ENCODE measurements at regions not wholly inside any gene's neighbourhood (a gene's known extent, or its start where the extent isn't known, plus 50 kb on each side); places are given as distances from the start of the nearest gene placed in this dataset.

DNA sequence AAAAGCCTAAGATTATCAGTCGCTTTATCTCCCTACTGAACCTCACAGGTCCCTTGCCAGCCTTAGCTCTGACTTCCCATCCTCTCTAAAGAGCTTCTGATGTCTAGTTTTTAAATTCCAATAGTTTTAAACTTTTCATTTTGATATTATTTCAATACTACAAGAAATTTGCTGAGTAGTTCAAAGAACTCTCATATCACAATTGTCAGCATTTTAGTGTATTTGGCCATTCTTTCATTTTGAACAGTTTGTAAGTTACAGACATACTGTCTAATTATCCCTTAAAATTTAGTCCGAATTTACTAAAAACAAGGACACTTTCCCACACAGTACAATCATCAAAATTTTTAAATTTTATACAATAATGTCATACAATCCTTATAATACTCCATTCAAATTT is 666.8 kb upstream of the SETBP1 start:
- Mint-ChIP-seq H3K36me3 (ENCODE audit: unreplicated experiment) (no peaks in the 10 kb centered on the region), H3K9me3 (ENCODE audit: unreplicated experiment) (no peaks in the 10 kb centered on the region), H3K4me1 (ENCODE audit: low read depth, unreplicated experiment) (no peaks in the 10 kb centered on the region), H3K4me3 (ENCODE audit: unreplicated experiment) (no peak overlapping the region), H3K27me3 (ENCODE audit: unreplicated experiment) (no peaks in the 10 kb centered on the region), H3K27ac (ENCODE audit: unreplicated experiment) (no peak overlapping the region)
- TF ChIP-seq, protein P1, sequence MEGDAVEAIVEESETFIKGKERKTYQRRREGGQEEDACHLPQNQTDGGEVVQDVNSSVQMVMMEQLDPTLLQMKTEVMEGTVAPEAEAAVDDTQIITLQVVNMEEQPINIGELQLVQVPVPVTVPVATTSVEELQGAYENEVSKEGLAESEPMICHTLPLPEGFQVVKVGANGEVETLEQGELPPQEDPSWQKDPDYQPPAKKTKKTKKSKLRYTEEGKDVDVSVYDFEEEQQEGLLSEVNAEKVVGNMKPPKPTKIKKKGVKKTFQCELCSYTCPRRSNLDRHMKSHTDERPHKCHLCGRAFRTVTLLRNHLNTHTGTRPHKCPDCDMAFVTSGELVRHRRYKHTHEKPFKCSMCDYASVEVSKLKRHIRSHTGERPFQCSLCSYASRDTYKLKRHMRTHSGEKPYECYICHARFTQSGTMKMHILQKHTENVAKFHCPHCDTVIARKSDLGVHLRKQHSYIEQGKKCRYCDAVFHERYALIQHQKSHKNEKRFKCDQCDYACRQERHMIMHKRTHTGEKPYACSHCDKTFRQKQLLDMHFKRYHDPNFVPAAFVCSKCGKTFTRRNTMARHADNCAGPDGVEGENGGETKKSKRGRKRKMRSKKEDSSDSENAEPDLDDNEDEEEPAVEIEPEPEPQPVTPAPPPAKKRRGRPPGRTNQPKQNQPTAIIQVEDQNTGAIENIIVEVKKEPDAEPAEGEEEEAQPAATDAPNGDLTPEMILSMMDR (IDR thresholded peaks at IDR 0.05; ENCODE audit: partially characterized antibody, unreplicated experiment), result no peak
- no peak for DNase-seq

DNA sequence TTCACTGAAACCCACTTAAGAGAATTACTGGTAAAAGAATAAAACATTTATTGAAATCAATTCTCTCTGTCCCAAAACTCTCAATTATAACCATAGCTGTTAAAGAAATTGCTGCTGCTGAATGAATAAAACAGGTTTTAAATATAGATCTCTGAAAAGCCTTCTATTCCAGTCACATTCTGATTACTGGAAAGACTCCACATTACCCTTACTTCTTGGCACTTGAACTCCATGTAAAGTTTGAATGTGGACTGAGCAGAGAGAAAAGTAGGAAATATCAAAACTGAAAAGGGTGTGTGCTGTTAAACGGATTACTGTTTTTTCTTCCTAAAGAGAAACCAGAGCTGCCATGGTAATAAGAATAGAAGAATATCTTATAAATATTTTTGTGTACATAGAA is 655.3 kb upstream of the SETBP1 start:
- no peak for DNase-seq
- Mint-ChIP-seq H3K4me3 (ENCODE audit: unreplicated experiment) (no peak overlapping the region), H3K27me3 (ENCODE audit: unreplicated experiment) (no peaks in the 10 kb centered on the region), H3K27ac (ENCODE audit: unreplicated experiment) (no peak overlapping the region), H3K36me3 (ENCODE audit: unreplicated experiment) (peaks cover 5% of the 10 kb centered on the region), H3K4me1 (ENCODE audit: low read depth, unreplicated experiment) (no peaks in the 10 kb centered on the region), H3K9me3 (ENCODE audit: unreplicated experiment) (peaks cover 4% of the 10 kb centered on the region)
- TF ChIP-seq, protein P1 (IDR thresholded peaks at IDR 0.05; ENCODE audit: partially characterized antibody, unreplicated experiment), result no peak

DNA sequence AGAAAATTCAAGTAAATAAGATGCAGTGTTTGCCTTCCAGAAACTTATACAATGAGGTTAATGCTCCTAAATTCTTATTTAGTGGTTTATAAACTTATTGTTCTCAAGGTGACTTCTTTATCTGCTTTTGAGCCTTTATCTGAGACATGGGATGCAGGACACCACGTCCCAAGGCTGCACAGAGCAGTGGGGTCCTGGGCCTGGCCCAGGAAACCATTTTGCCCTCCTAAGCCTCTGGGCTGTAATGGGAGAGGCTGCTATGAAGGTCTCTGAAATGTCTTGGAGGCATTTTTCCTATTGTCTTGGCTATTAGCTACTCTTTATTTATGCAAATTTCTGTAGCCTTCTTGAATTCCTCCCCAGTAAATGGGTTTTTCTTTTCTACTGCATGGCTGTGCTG is 652.6 kb upstream of the SETBP1 start:
- H3K9me3 Mint-ChIP-seq (ENCODE audit: unreplicated experiment), result peaks cover 4% of the 10 kb centered on the region
- TF ChIP-seq, protein P1 (IDR thresholded peaks at IDR 0.05; ENCODE audit: partially characterized antibody, unreplicated experiment), result no peak
- no peak for DNase-seq
- no peak overlapping the region for H3K4me3 Mint-ChIP-seq (ENCODE audit: unreplicated experiment)
- H3K4me1 Mint-ChIP-seq (ENCODE audit: low read depth, unreplicated experiment), result no peaks in the 10 kb centered on the region
- H3K27ac Mint-ChIP-seq (ENCODE audit: unreplicated experiment), result no peak overlapping the region
- no peaks in the 10 kb centered on the region for H3K27me3 Mint-ChIP-seq (ENCODE audit: unreplicated experiment)
- peaks cover 5% of the 10 kb centered on the region for H3K36me3 Mint-ChIP-seq (ENCODE audit: unreplicated experiment)

DNA sequence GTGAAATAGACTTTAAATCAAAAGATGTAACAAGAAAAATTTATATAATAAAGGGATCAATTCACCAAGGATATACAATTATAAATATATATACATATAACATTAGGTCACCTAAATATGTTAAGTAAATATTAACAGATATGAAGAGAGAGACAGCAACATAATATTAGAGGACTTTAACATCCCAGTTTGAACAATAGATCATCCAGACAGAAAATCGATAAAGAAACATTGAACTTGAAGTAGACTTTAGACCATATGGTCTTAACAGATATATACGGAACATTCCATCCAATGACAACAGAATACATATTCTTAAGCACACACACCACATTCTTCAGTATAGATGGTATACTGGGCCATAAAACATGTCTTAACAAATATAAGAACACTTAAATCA is 649.6 kb upstream of the SETBP1 start:
- Mint-ChIP-seq H3K27me3 (ENCODE audit: unreplicated experiment) (no peaks in the 10 kb centered on the region), H3K9me3 (ENCODE audit: unreplicated experiment) (peaks cover 4% of the 10 kb centered on the region), H3K27ac (ENCODE audit: unreplicated experiment) (no peak overlapping the region), H3K4me1 (ENCODE audit: low read depth, unreplicated experiment) (no peaks in the 10 kb centered on the region), H3K4me3 (ENCODE audit: unreplicated experiment) (no peak overlapping the region), H3K36me3 (ENCODE audit: unreplicated experiment) (peaks cover 5% of the 10 kb centered on the region)
- TF ChIP-seq, protein P1 (IDR thresholded peaks at IDR 0.05; ENCODE audit: partially characterized antibody, unreplicated experiment), result no peak
- no peak for DNase-seq

DNA sequence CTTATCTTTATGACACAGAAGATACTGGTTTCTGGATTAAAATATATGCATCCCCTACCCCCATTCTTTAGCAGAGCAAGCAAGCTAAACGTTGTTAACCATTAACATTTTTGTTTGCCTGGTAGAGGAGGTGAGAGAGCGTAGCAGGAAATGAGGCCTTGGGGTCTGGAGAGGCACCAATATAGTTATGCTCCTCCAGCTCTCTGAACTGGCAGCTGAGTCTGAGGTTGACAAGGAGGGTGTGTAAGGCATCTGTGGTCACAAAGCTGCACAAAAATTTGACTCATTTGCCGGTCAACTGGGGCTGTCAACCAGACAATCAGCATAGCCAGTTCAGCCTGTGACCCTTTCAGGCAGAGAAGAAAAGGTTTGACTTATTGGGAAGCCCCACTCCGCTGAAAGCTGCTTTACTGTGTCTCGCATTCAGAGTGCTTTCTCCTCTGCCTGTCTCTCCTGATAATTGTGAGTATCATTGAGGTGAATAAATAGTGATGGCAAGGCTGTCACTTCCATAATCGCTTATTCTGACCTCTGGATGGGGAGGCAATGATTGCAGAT is 647.5 kb upstream of the SETBP1 start:
- Mint-ChIP-seq H3K4me1 (ENCODE audit: low read depth, unreplicated experiment) (no peaks in the 10 kb centered on the region), H3K4me3 (ENCODE audit: unreplicated experiment) (no peak overlapping the region), H3K27ac (ENCODE audit: unreplicated experiment) (no peak overlapping the region), H3K36me3 (ENCODE audit: unreplicated experiment) (peaks cover 5% of the 10 kb centered on the region), H3K9me3 (ENCODE audit: unreplicated experiment) (peaks cover 4% of the 10 kb centered on the region), H3K27me3 (ENCODE audit: unreplicated experiment) (no peaks in the 10 kb centered on the region)
- DNase-seq, result no peak
- TF ChIP-seq, protein P1 (IDR thresholded peaks at IDR 0.05; ENCODE audit: partially characterized antibody, unreplicated experiment), result no peak

All from glutamatergic neuron (in vitro differentiated cells).